GM12878 (cell line): ENCODE measurements at regions not wholly inside any gene's neighbourhood (a gene's known extent, or its start where the extent isn't known, plus 50 kb on each side); places are given as distances from the start of the nearest gene placed in this dataset.

Experiments used
- ATAC-seq: fragments of 200-7000 bp; cut with Tn5 transposase; 3 replicates; pipeline ENCODE4 v1.9.1; 2020; ENCODE audit warnings: mild to moderate bottlenecking, moderate library complexity
- BruUV-seq: library from RNA; stranded (reverse); fragments of 400-500 nt; replicated peaks from 2 replicates; lab custom pipeline; 2021; lab: Mats Ljungman, UMichigan
- CTCF ChIA-PET: fragments of 300-600 bp; sonication (Branson Sonifier 250); formaldehyde crosslinking; extraction: SDS; loops from one replicate; lab custom pipeline; 2021; ENCODE audit warnings: inconsistent platforms; lab: Yijun Ruan, JAX
- POLR2A ChIA-PET: fragments of 350-600 bp; formaldehyde crosslinking; extraction: SDS; loops from one replicate; lab custom pipeline; 2021; ENCODE audit warnings: inconsistent platforms; lab: Charles Lee
- RAD21 ChIA-PET: fragments of 300-600 bp; sonication (Branson Sonifier 250); formaldehyde crosslinking; loops from one replicate; lab custom pipeline; 2023; ENCODE audit warnings: antibody characterized with exemption; ENCODE audit not compliant: unreplicated experiment; lab: Charles Lee
- SMC1A ChIA-PET: fragments of 300-600 bp; sonication (Branson Sonifier 250); formaldehyde crosslinking; loops from one replicate; lab custom pipeline; 2023; ENCODE audit not compliant: unreplicated experiment, uncharacterized antibody; lab: Charles Lee
- DNase-seq: peaks from one replicate; pipeline ENCODE4 v3.0.0-alpha.2; 2011; ENCODE audit warnings: low read depth, low spot score
- FAIRE-seq: peaks from 3 replicates; lab custom pipeline; 2011; peaks lifted over from hg19 to GRCh38; lab: Jason Lieb, UNC
- H2AFZ ChIP-seq: 2 replicates; pipeline ENCODE4 v1.6.0; 2011; ENCODE audit warnings: low read depth, low read length, control low read depth; ENCODE audit not compliant: control insufficient read depth
- H3K27ac ChIP-seq: 2 replicates; pipeline ENCODE4 v1.5.1; 2011; ENCODE audit warnings: control low read depth; ENCODE audit not compliant: control insufficient read depth, insufficient read depth
- H3K27me3 ChIP-seq, 2 experiments: replicated peaks in 1 of 2; 2 replicates each; pipeline versions ENCODE4 v1.6.0 to v1.6.1; 2011; ENCODE audit warnings: low read length in 1 of 2; ENCODE audit not compliant: control insufficient read depth in 2 of 2, insufficient read depth in 2 of 2
- H3K36me3 ChIP-seq, 2 experiments: 2 replicates each; pipeline ENCODE4 v1.5.1; 2011; ENCODE audit warnings: low read length in 1 of 2; ENCODE audit not compliant: control insufficient read depth in 2 of 2, insufficient read depth in 2 of 2
- H3K4me1 ChIP-seq: 2 replicates; pipeline ENCODE4 v1.6.1; 2011; ENCODE audit warnings: mild to moderate bottlenecking, low read length, moderate library complexity, mixed read lengths; ENCODE audit not compliant: control insufficient read depth, insufficient read depth
- H3K4me2 ChIP-seq: 2 replicates; pipeline ENCODE4 v1.6.0; 2011; ENCODE audit warnings: control low read depth; ENCODE audit not compliant: control insufficient read depth, insufficient read depth
- H3K4me3 ChIP-seq: fragments of 200-600 bp; sonication (generic); 2 replicates; pipeline ENCODE4 v1.5.1; 2016
- H3K79me2 ChIP-seq: 2 replicates; pipeline ENCODE4 v1.6.0; 2011; ENCODE audit warnings: low read length; ENCODE audit not compliant: control insufficient read depth, insufficient read depth
- H3K9ac ChIP-seq: 2 replicates; pipeline ENCODE4 v1.8.0; 2011; ENCODE audit warnings: low read length, control low read depth, mixed read lengths; ENCODE audit not compliant: control insufficient read depth, insufficient read depth
- H3K9me3 ChIP-seq: replicated peaks from 3 replicates; pipeline ENCODE4 v1.5.1; 2011; ENCODE audit warnings: mild to moderate bottlenecking, low read length; ENCODE audit not compliant: control insufficient read depth, insufficient read depth
- H4K20me1 ChIP-seq: 2 replicates; pipeline ENCODE4 v1.6.0; 2011; ENCODE audit not compliant: control insufficient read depth, insufficient read depth
- EED ChIP-seq: sonication (generic); IDR thresholded peaks from 2 replicates; pipeline ENCODE4 v1.6.1; 2016; ENCODE audit warnings: antibody characterized with exemption, low read depth
- MLLT1 ChIP-seq: fragments of 450-650 bp; IDR thresholded peaks from 2 replicates; pipeline ENCODE4 v1.6.1; 2016; ENCODE audit warnings: mild to moderate bottlenecking
- PRDM15 ChIP-seq: fragments of 450-650 bp; formaldehyde crosslinking; IDR thresholded peaks from 2 replicates; pipeline ENCODE4 v1.4.0; 2020; ENCODE audit warnings: mild to moderate bottlenecking, moderate library complexity
- SREBF1 ChIP-seq: IDR thresholded peaks from 2 replicates; pipeline ENCODE4 v1.6.1; 2012; ENCODE audit warnings: mild to moderate bottlenecking, low read length
- TCF3 ChIP-seq: IDR thresholded peaks from 2 replicates; pipeline ENCODE4 v1.6.1; 2012; ENCODE audit warnings: low read depth, mild to moderate bottlenecking, low read length, borderline replicate concordance; ENCODE audit not compliant: insufficient read depth
- ZNF592 ChIP-seq: fragments of 450-650 bp; IDR thresholded peaks from 2 replicates; pipeline ENCODE4 v1.6.1; 2017; ENCODE audit warnings: mild to moderate bottlenecking, moderate library complexity
- WGBS: methylation state at CpG from one replicate; pipeline ENCODE4 v1.1.6; 2016; ENCODE audit warnings: low lambda C conversion rate; ENCODE audit not compliant: insufficient replicate concordance, insufficient coverage; ENCODE audit errors: missing lambda C conversion rate; 5-methylcytosine and 5-hydroxymethylcytosine counted together
- in situ Hi-C: fragments of 300-500 bp; cut with MboI; formaldehyde crosslinking; loops from 9 replicates; pipeline ENCODE4 v1.14.3; 2018; ENCODE audit warnings: mixed read lengths
- intact Hi-C: fragments of 100-400 bp; cut with micrococcal nuclease; formaldehyde crosslinking; loops from one replicate; pipeline ENCODE4 v1.14.2; 2022; ENCODE audit not compliant: unreplicated experiment

- Histone ChIP-seq H3K36me3 (no peaks in the 10 kb centered on the region), H3K27me3 (no peaks in the 10 kb centered on the region), H3K4me2 (no peak overlapping the region), H3K4me1 (no peaks in the 10 kb centered on the region), H3K9ac (no peak overlapping the region), H3K27ac (no peak overlapping the region), H2AFZ (no peak overlapping the region), H3K9me3 (no peaks in the 10 kb centered on the region; the same call in 2 of the 3 replicates), H3K4me3 (no peak overlapping the region), H3K79me2 (no peaks in the 10 kb centered on the region), H4K20me1 (no peaks in the 10 kb centered on the region)
- intact Hi-C loops = no loop called here
- ATAC-seq (no peak), FAIRE-seq (no peak), DNase-seq (no peak)
- 17% methylated on average over 6 of the region's 6 CpGs for WGBS
- ChIA-PET CTCF (no interaction called here), RAD21 (no interaction called here), SMC1A (no interaction called here), POLR2A (no interaction called here)
- BruUV-seq = no TSS peak
- in situ Hi-C loops = no loop called here
- no peak for TF ChIP-seq ZNF592
Observed at GRCh38 chr22:48459259-48459658, 1368.4 kb downstream of the BRD1 start.

- SMC1A ChIA-PET = no interaction called here
- H3K79me2 ChIP-seq = no peaks in the 10 kb centered on the region
- no peak overlapping the region for H3K4me3 ChIP-seq
- no TSS peak for BruUV-seq
- WGBS = 45% methylated on average over 8 of the region's 8 CpGs
- no peak overlapping the region for H3K27ac ChIP-seq
- DNase-seq = no peak
- intact Hi-C loops = no loop called here
- H3K27me3 ChIP-seq = no peaks in the 10 kb centered on the region
- no peaks in the 10 kb centered on the region for H4K20me1 ChIP-seq
- no peak overlapping the region for H3K9ac ChIP-seq
- RAD21 ChIA-PET = no interaction called here
- CTCF ChIA-PET = no interaction called here
- ATAC-seq = no peak
- in situ Hi-C loops = no loop called here
- H3K9me3 ChIP-seq = no peaks in the 10 kb centered on the region; the same call in 2 of the 3 replicates
- H3K4me1 ChIP-seq = no peaks in the 10 kb centered on the region
- FAIRE-seq = no peak
- no peaks in the 10 kb centered on the region for H3K36me3 ChIP-seq
- H3K4me2 ChIP-seq = no peak overlapping the region
- H2AFZ ChIP-seq = no peak overlapping the region
- POLR2A ChIA-PET = no interaction called here
- no peak for TF ChIP-seq EED
- no peak for TF ChIP-seq SREBF1
- no peak for TF ChIP-seq PRDM15
- no peak for TF ChIP-seq TCF3
- no peak for TF ChIP-seq MLLT1
Observed at GRCh38 chr22:48456449-48456848, 1371.2 kb downstream of the BRD1 start.
